Activated CD8-positive, alpha-beta T cell treated with anti-CD3 and anti-CD28 coated beads for 36 hours (primary cell): ENCODE measurements at regions not wholly inside any gene's neighbourhood (a gene's known extent, or its start where the extent isn't known, plus 50 kb on each side); places are given as distances from the start of the nearest gene placed in this dataset.

Experiments used
- ATAC-seq: fragments of 200-7000 bp; cut with Tn5 transposase; one replicate; pipeline ENCODE4 v1.10.0; 2021; ENCODE audit warnings: mild to moderate bottlenecking, moderate library complexity
- CTCF ChIA-PET: fragments of 350-600 bp; sonication (Branson Sonifier 250); formaldehyde crosslinking; loops from one replicate; lab custom pipeline; 2021; ENCODE audit warnings: antibody characterized with exemption; lab: Charles Lee
- POLR2A ChIA-PET: fragments of 350-600 bp; sonication (Branson Sonifier 250); formaldehyde crosslinking; loops from one replicate; lab custom pipeline; 2021; ENCODE audit warnings: antibody characterized with exemption; lab: Charles Lee
- DNase-seq: peaks from one replicate; pipeline ENCODE4 v3.0.0-alpha.2; 2020
- H3K27ac Mint-ChIP-seq: one replicate; pipeline ENCODE4 v1.8.0; 2021; ENCODE audit warnings: mild to moderate bottlenecking, mixed read lengths
- H3K27me3 Mint-ChIP-seq: one replicate; pipeline ENCODE4 v1.8.0; 2021; ENCODE audit warnings: mixed read lengths
- H3K36me3 Mint-ChIP-seq: one replicate; pipeline ENCODE4 v1.8.0; 2021; ENCODE audit warnings: low read depth, mixed read lengths
- H3K4me1 Mint-ChIP-seq: one replicate; pipeline ENCODE4 v1.8.0; 2021; ENCODE audit warnings: low read depth, mixed read lengths
- H3K4me3 Mint-ChIP-seq: one replicate; pipeline ENCODE4 v1.8.0; 2021; ENCODE audit warnings: mild to moderate bottlenecking, moderate library complexity, mixed read lengths
- H3K9me3 Mint-ChIP-seq: one replicate; pipeline ENCODE4 v1.8.0; 2021; ENCODE audit warnings: mixed read lengths
- CTCF ChIP-seq: fragments of 200-600 bp; IDR thresholded peaks from one replicate; pipeline ENCODE4 v1.8.0; 2022; ENCODE audit warnings: antibody characterized with exemption, mild to moderate bottlenecking
- intact Hi-C: fragments of 100-400 bp; cut with micrococcal nuclease; formaldehyde crosslinking; loops from one replicate; pipeline ENCODE4 v1.10.0; 2022

GRCh38 chr7:114302858-114303257, 111.8 kb upstream of the FOXP2 start:
- H3K9me3 Mint-ChIP-seq: no peaks in the 10 kb centered on the region
- H3K4me3 Mint-ChIP-seq: no peak overlapping the region
- ChIA-PET POLR2A (no interaction called here), CTCF (no interaction called here)
- no peaks in the 10 kb centered on the region for H3K27me3 Mint-ChIP-seq
- no peak overlapping the region for H3K27ac Mint-ChIP-seq
- DNase-seq (no peak), ATAC-seq (no peak)
- intact Hi-C loops: no loop called here
- TF ChIP-seq CTCF: no peak
- H3K4me1 Mint-ChIP-seq: no peaks in the 10 kb centered on the region
- no peaks in the 10 kb centered on the region for H3K36me3 Mint-ChIP-seq

- DNase-seq (no peak), ATAC-seq (no peak)
- Mint-ChIP-seq H3K9me3 (no peaks in the 10 kb centered on the region), H3K36me3 (no peaks in the 10 kb centered on the region), H3K27ac (no peak overlapping the region), H3K4me1 (no peaks in the 10 kb centered on the region), H3K27me3 (no peaks in the 10 kb centered on the region), H3K4me3 (no peak overlapping the region)
- TF ChIP-seq CTCF: no peak
- intact Hi-C loops: no loop called here
- POLR2A ChIA-PET: no interaction called here
- CTCF ChIA-PET: no interaction called here
Measured at GRCh38 chr7:114298011-114298410, 116.6 kb upstream of the FOXP2 start.

GRCh38 chr7:114297121-114297520, 117.5 kb upstream of the FOXP2 start:
- CTCF ChIA-PET: no interaction called here
- no peak for TF ChIP-seq CTCF
- intact Hi-C loops: no loop called here
- no peaks in the 10 kb centered on the region for H3K9me3 Mint-ChIP-seq
- no peak for ATAC-seq
- no peak for DNase-seq
- H3K36me3 Mint-ChIP-seq: no peaks in the 10 kb centered on the region
- H3K27me3 Mint-ChIP-seq: no peaks in the 10 kb centered on the region
- POLR2A ChIA-PET: no interaction called here
- no peak overlapping the region for H3K4me3 Mint-ChIP-seq
- no peaks in the 10 kb centered on the region for H3K4me1 Mint-ChIP-seq
- H3K27ac Mint-ChIP-seq: no peak overlapping the region

GRCh38 chr7:114295522-114295921, 119.1 kb upstream of the FOXP2 start:
- Mint-ChIP-seq H3K4me1 (no peaks in the 10 kb centered on the region), H3K27ac (no peak overlapping the region)
- POLR2A ChIA-PET: no interaction called here

GRCh38 chr7:114294036-114294435, 120.6 kb upstream of the FOXP2 start:
- DNase-seq (no peak), ATAC-seq (no peak)
- H3K36me3 Mint-ChIP-seq: no peaks in the 10 kb centered on the region
- H3K27me3 Mint-ChIP-seq: no peaks in the 10 kb centered on the region
- ChIA-PET POLR2A (no interaction called here), CTCF (no interaction called here)
- no peaks in the 10 kb centered on the region for H3K4me1 Mint-ChIP-seq
- intact Hi-C loops: no loop called here
- H3K27ac Mint-ChIP-seq: no peak overlapping the region
- TF ChIP-seq CTCF: no peak
- H3K4me3 Mint-ChIP-seq: no peak overlapping the region
- no peaks in the 10 kb centered on the region for H3K9me3 Mint-ChIP-seq

More at GRCh38 chr7:114295522-114295921, 119.1 kb upstream of the FOXP2 start:
- intact Hi-C loops: no loop called here
- H3K9me3 Mint-ChIP-seq: no peaks in the 10 kb centered on the region
- DNase-seq (no peak), ATAC-seq (no peak)
- H3K36me3 Mint-ChIP-seq: no peaks in the 10 kb centered on the region
- TF ChIP-seq CTCF: no peak
- CTCF ChIA-PET: no interaction called here
- no peaks in the 10 kb centered on the region for H3K27me3 Mint-ChIP-seq
- H3K4me3 Mint-ChIP-seq: no peak overlapping the region
